Body of pancreas (tissue), 4 donors: ENCODE measurements at regions not wholly inside any gene's neighbourhood (a gene's known extent, or its start where the extent isn't known, plus 50 kb on each side); places are given as distances from the start of the nearest gene placed in this dataset.

Source experiments
- ATAC-seq: fragments of 150-250 bp; one replicate; pipeline ENCODE4 v1.9.1; 2016
- DNase-seq, 4 donors: peaks; one replicate each; pipeline ENCODE4 v3.0.0-alpha.2; 2019
- H3K27ac ChIP-seq, 4 donors: fragments of 200-600 bp; sonication (generic); 1 replicate in 3 of 4; 2 replicates in 1 of 4; pipeline versions ENCODE4 v1.5.1 to v1.6.1; 2016 to 2019; ENCODE audit warnings: mild to moderate bottlenecking in 1 of 4, mixed read lengths in 1 of 4, moderate library complexity in 1 of 4
- H3K27me3 ChIP-seq, 2 donors: fragments of 200-600 bp; sonication (generic); one replicate each; pipeline ENCODE4 v1.6.0; 2016; ENCODE audit warnings: mild to moderate bottlenecking in 1 of 2
- H3K36me3 ChIP-seq, 2 donors: fragments of 200-600 bp; sonication (generic); replicated peaks in 1 of 2; 2 replicates each; pipeline ENCODE4 v1.5.1; 2016; ENCODE audit warnings: low read depth in 2 of 2; ENCODE audit not compliant: insufficient read depth in 1 of 2
- H3K4me1 ChIP-seq: fragments of 200-600 bp; sonication (generic); one replicate; pipeline ENCODE4 v1.6.0; 2016
- H3K4me3 ChIP-seq, 2 donors: fragments of 200-600 bp; sonication (generic); 1 replicate in 1 of 2; 2 replicates in 1 of 2; pipeline ENCODE4 v1.5.1; 2016 to 2019
- H3K9me3 ChIP-seq, 3 donors: fragments of 200-600 bp; sonication (generic); 1 replicate in 2 of 3; 2 replicates in 1 of 3; pipeline ENCODE4 v1.5.1; 2016
- POLR2A ChIP-seq, 3 donors: fragments of 450-650 bp; IDR thresholded peaks; one replicate each; pipeline ENCODE4 v1.6.1; 2016; ENCODE audit warnings: antibody characterized with exemption in 3 of 3, mild to moderate bottlenecking in 2 of 3
- WGBS, 2 donors: methylation state at CpG; one replicate each; pipeline ENCODE4 v1.1.5; 2017; 5-methylcytosine and 5-hydroxymethylcytosine counted together
- intact Hi-C: fragments of 100-400 bp; cut with DNase I; formaldehyde crosslinking; loops from one replicate; pipeline ENCODE4 v1.15.1; 2023
- TF ChIP-seq, protein P1 (sequence below), 7 experiments: fragments of 450-650 bp in 4 of 7; fragments of 200-600 bp in 3 of 7; sonication (generic) in 3 of 7; IDR thresholded peaks; one replicate each; pipeline ENCODE4 v1.5.1; 2016 to 2019; ENCODE audit warnings: antibody characterized with exemption in 7 of 7

- intact Hi-C loops = no loop called here
- 86 to 88% methylated on average over 2 of the region's 2 CpGs for WGBS, 2 donors
- no peaks in the 10 kb centered on the region for H3K27me3 ChIP-seq
- ATAC-seq (no peak), DNase-seq (no peak)
- no peaks in the 10 kb centered on the region for H3K9me3 ChIP-seq
- TF ChIP-seq POLR2A (IDR thresholded peaks at IDR 0.05) = no peak
- TF ChIP-seq, protein P1, sequence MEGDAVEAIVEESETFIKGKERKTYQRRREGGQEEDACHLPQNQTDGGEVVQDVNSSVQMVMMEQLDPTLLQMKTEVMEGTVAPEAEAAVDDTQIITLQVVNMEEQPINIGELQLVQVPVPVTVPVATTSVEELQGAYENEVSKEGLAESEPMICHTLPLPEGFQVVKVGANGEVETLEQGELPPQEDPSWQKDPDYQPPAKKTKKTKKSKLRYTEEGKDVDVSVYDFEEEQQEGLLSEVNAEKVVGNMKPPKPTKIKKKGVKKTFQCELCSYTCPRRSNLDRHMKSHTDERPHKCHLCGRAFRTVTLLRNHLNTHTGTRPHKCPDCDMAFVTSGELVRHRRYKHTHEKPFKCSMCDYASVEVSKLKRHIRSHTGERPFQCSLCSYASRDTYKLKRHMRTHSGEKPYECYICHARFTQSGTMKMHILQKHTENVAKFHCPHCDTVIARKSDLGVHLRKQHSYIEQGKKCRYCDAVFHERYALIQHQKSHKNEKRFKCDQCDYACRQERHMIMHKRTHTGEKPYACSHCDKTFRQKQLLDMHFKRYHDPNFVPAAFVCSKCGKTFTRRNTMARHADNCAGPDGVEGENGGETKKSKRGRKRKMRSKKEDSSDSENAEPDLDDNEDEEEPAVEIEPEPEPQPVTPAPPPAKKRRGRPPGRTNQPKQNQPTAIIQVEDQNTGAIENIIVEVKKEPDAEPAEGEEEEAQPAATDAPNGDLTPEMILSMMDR (IDR thresholded peaks at IDR 0.05) = no peak
- H3K4me1 ChIP-seq = no peaks in the 10 kb centered on the region
- H3K4me3 ChIP-seq = no peak overlapping the region
- H3K27ac ChIP-seq = no peak overlapping the region
- H3K36me3 ChIP-seq = no peaks in the 10 kb centered on the region
These were observed 88.1 kb upstream of the PTPRR start for GRCh38 chr12:71008616-71009015.

- no peaks in the 10 kb centered on the region for H3K4me1 ChIP-seq
- no peak for DNase-seq
- no peaks in the 10 kb centered on the region for H3K9me3 ChIP-seq
- no peaks in the 10 kb centered on the region for H3K27me3 ChIP-seq
- intact Hi-C loops = no loop called here
- no peak overlapping the region for H3K4me3 ChIP-seq
- ATAC-seq = no peak
- H3K36me3 ChIP-seq = no peaks in the 10 kb centered on the region
- TF ChIP-seq, protein P1 (IDR thresholded peaks at IDR 0.05) = no peak
- 80 to 87% methylated on average over 2 of the region's 2 CpGs for WGBS, 2 donors
- H3K27ac ChIP-seq = no peak overlapping the region
These were observed 87.4 kb upstream of the PTPRR start for GRCh38 chr12:71007781-71008404.

GRCh38 chr12:71007020-71007419 lies 86.5 kb upstream of the PTPRR start:
- no peaks in the 10 kb centered on the region for H3K4me1 ChIP-seq
- intact Hi-C loops = no loop called here
- no peak overlapping the region for H3K4me3 ChIP-seq
- DNase-seq (no peak), ATAC-seq (no peak)
- no peaks in the 10 kb centered on the region for H3K36me3 ChIP-seq
- TF ChIP-seq, protein P1 (IDR thresholded peaks at IDR 0.05) = no peak
- no peak for TF ChIP-seq POLR2A (IDR thresholded peaks at IDR 0.05)
- H3K27ac ChIP-seq = no peak overlapping the region
- H3K27me3 ChIP-seq = no peaks in the 10 kb centered on the region
- WGBS, 2 donors = 75 to 78% methylated on average over 3 of the region's 3 CpGs
- H3K9me3 ChIP-seq = no peaks in the 10 kb centered on the region

DNA sequence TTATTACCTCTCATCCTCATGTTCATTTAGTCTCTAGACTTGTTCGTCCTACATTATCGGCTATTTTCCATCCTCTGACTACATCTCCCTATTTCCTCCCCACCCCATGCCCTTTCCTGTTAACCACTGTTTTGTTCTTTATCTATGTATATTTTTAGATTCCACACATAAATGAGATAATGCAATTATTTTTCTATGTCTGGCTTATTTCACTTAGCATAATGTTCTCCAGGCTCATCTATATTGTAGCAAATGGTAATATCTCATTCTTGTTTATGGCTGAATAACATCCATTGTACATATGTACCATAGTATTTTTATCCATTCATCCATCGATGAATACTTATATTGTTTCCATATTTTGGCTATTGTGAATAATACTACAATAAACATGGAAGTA lies 84.6 kb upstream of the PTPRR start:
- ATAC-seq (no peak), DNase-seq (no peak)
- H3K9me3 ChIP-seq = no peaks in the 10 kb centered on the region
- H3K4me1 ChIP-seq = no peaks in the 10 kb centered on the region
- intact Hi-C loops = no loop called here
- H3K27me3 ChIP-seq = no peaks in the 10 kb centered on the region
- no peak overlapping the region for H3K4me3 ChIP-seq
- TF ChIP-seq, protein P1 (IDR thresholded peaks at IDR 0.05) = no peak
- TF ChIP-seq POLR2A (IDR thresholded peaks at IDR 0.05) = no peak
- 89 to 93% methylated on average over 3 of the region's 3 CpGs for WGBS, 2 donors
- H3K27ac ChIP-seq = no peak overlapping the region
- no peaks in the 10 kb centered on the region for H3K36me3 ChIP-seq

DNA sequence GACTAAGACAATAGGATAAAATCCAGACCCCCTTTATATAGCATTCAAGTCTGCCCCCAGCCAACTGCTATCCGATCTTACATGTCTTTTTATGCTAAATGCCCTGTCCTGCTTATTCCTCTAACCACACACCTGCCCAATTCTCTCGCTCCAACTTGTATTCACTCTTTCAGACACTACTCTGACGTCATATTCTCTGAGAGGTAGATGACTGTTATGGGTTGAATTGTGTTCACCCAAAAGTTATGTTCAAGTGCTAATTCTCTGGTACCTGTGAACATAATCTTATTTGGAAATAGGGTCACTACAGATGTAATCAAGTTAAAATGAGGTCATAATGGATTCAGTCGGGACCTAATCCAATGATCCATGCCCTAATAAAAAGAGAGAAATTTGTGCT lies 84.0 kb upstream of the PTPRR start:
- no peak overlapping the region for H3K4me3 ChIP-seq
- H3K27ac ChIP-seq = no peak overlapping the region
- intact Hi-C loops = no loop called here
- no peaks in the 10 kb centered on the region for H3K9me3 ChIP-seq
- WGBS, 2 donors = 91% methylated on average over 4 of the region's 4 CpGs
- no peaks in the 10 kb centered on the region for H3K4me1 ChIP-seq
- ATAC-seq = no peak
- no peaks in the 10 kb centered on the region for H3K36me3 ChIP-seq
- no peak for DNase-seq
- no peaks in the 10 kb centered on the region for H3K27me3 ChIP-seq
- TF ChIP-seq, protein P1 (IDR thresholded peaks at IDR 0.05) = no peak
- no peak for TF ChIP-seq POLR2A (IDR thresholded peaks at IDR 0.05)
